Panc1 (cell line): ENCODE measurements at regions not wholly inside any gene's neighbourhood (a gene's known extent, or its start where the extent isn't known, plus 50 kb on each side); places are given as distances from the start of the nearest gene placed in this dataset.

Experiments used
- ATAC-seq: fragments of 200-7000 bp; cut with Tn5 transposase; 2 replicates; pipeline ENCODE4 v1.9.1; 2020; ENCODE audit warnings: mild to moderate bottlenecking, moderate library complexity
- BruUV-seq: library from RNA; stranded (reverse); fragments of 400-500 nt; replicated peaks from 2 replicates; lab custom pipeline; 2021; lab: Mats Ljungman, UMichigan
- CTCF ChIA-PET: fragments of 300-600 bp; sonication (Branson Sonifier 250); formaldehyde crosslinking; loops from one replicate; lab custom pipeline; 2022; ENCODE audit warnings: antibody characterized with exemption; lab: Charles Lee
- POLR2A ChIA-PET: fragments of 300-600 bp; sonication (Branson Sonifier 250); formaldehyde crosslinking; loops from one replicate; lab custom pipeline; 2022; ENCODE audit warnings: antibody characterized with exemption; lab: Charles Lee
- DNase-seq: peaks from one replicate; pipeline ENCODE4 v3.0.0-alpha.2; 2010; ENCODE audit warnings: low read depth, low spot score
- H3K27ac ChIP-seq: 2 replicates; pipeline ENCODE4 v1.5.1; 2011; ENCODE audit warnings: mild to moderate bottlenecking, low read length, inconsistent platforms
- H3K27me3 ChIP-seq: fragments of 200-500 bp; sonication (Bioruptor generic); 2 replicates; pipeline ENCODE4 v1.6.0; 2014; ENCODE audit warnings: low read length, inconsistent platforms; ENCODE audit not compliant: control insufficient read depth, insufficient read depth
- H3K36me3 ChIP-seq: fragments of 200-500 bp; sonication (Bioruptor generic); 2 replicates; pipeline ENCODE4 v1.5.1; 2014; ENCODE audit warnings: inconsistent platforms, mild to moderate bottlenecking, low read length, moderate library complexity; ENCODE audit not compliant: control insufficient read depth, insufficient read depth
- H3K4me1 ChIP-seq: 2 replicates; pipeline ENCODE4 v1.5.1; 2011; ENCODE audit warnings: inconsistent platforms, mild to moderate bottlenecking, low read length, moderate library complexity; ENCODE audit not compliant: control insufficient read depth, insufficient read depth
- H3K4me3 ChIP-seq, 2 experiments: 2 replicates each; pipeline ENCODE4 v1.5.1; 2011 to 2012; ENCODE audit warnings: low read depth in 2 of 2, low read length in 2 of 2, mild to moderate bottlenecking in 2 of 2, inconsistent platforms in 1 of 2, moderate library complexity in 1 of 2
- H3K9me3 ChIP-seq: fragments of 200-500 bp; sonication (Bioruptor generic); 2 replicates; pipeline ENCODE4 v1.5.1; 2014; ENCODE audit warnings: low read depth, mild to moderate bottlenecking, inconsistent platforms, low read length, moderate library complexity; ENCODE audit not compliant: control insufficient read depth, insufficient read depth
- POLR2AphosphoS5 ChIP-seq: IDR thresholded peaks from 2 replicates; pipeline ENCODE4 v1.6.1; 2012; ENCODE audit warnings: mild to moderate bottlenecking, low read depth, low read length, moderate library complexity
- REST ChIP-seq, 2 experiments: IDR thresholded peaks; 2 replicates each; pipeline ENCODE4 v1.6.1; 2011 to 2012; ENCODE audit warnings: low read depth in 2 of 2, control low read depth in 1 of 2, low read length in 1 of 2, mild to moderate bottlenecking in 1 of 2, moderate library complexity in 1 of 2; ENCODE audit not compliant: insufficient read depth in 1 of 2
- SIN3A ChIP-seq: IDR thresholded peaks from 2 replicates; pipeline ENCODE4 v1.6.1; 2012; ENCODE audit warnings: low read depth, mild to moderate bottlenecking, low read length, moderate library complexity, borderline replicate concordance; ENCODE audit not compliant: insufficient read depth
- TCF7L2 ChIP-seq: IDR thresholded peaks from 2 replicates; pipeline ENCODE4 v1.6.1; 2011; ENCODE audit warnings: mild to moderate bottlenecking, low read depth, low read length, inconsistent platforms
- in situ Hi-C: cut with HindIII; loops from 2 replicates; pipeline ENCODE4 v1.10.0; 2016; ENCODE audit warnings: low sequenced_read_pairs, low pct_unique_long_range_greater_than_20kb
- intact Hi-C: fragments of 100-400 bp; cut with micrococcal nuclease; formaldehyde crosslinking; loops from one replicate; pipeline ENCODE4 v1.10.0; 2022; ENCODE audit not compliant: unreplicated experiment
- TF ChIP-seq, protein P1 (sequence below): fragments of 450-650 bp; IDR thresholded peaks from 2 replicates; pipeline ENCODE4 v1.5.1; 2017; ENCODE audit warnings: mild to moderate bottlenecking

DNA sequence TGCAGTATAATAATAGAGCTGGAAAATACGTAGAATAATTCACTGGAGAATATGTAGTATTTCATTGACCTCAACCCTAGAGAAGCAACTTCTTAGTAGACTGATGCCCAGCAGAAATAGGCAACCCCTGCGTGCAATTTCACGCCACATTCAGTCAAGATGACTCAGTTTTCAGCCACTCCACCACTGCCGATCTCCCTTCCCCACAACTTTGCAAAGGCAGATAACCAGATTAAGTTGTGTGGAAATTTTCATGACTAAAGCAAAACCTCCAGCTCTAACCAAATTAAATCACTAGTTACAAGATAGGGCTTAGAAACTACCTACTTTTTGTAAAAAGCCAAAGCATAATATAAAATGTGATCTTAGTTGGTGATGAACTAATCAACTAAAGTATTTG, 63.3 kb upstream of the STK17B start:
- in situ Hi-C loops: no loop called here
- no peaks in the 10 kb centered on the region for H3K36me3 ChIP-seq
- no peaks in the 10 kb centered on the region for H3K4me1 ChIP-seq
- no peak overlapping the region for H3K4me3 ChIP-seq
- intact Hi-C loops: no loop called here
- ATAC-seq (no peak), DNase-seq (no peak)
- no peaks in the 10 kb centered on the region for H3K27me3 ChIP-seq
- BruUV-seq: no TSS peak
- TF ChIP-seq SIN3A: no peak
- TF ChIP-seq, protein P1, sequence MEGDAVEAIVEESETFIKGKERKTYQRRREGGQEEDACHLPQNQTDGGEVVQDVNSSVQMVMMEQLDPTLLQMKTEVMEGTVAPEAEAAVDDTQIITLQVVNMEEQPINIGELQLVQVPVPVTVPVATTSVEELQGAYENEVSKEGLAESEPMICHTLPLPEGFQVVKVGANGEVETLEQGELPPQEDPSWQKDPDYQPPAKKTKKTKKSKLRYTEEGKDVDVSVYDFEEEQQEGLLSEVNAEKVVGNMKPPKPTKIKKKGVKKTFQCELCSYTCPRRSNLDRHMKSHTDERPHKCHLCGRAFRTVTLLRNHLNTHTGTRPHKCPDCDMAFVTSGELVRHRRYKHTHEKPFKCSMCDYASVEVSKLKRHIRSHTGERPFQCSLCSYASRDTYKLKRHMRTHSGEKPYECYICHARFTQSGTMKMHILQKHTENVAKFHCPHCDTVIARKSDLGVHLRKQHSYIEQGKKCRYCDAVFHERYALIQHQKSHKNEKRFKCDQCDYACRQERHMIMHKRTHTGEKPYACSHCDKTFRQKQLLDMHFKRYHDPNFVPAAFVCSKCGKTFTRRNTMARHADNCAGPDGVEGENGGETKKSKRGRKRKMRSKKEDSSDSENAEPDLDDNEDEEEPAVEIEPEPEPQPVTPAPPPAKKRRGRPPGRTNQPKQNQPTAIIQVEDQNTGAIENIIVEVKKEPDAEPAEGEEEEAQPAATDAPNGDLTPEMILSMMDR: no peak
- TF ChIP-seq REST (IDR thresholded peaks at IDR 0.05; ENCODE audit: insufficient read depth in 1 of 2, low read depth in 2 of 2, low read length in 1 of 2): no peak
- no peak for TF ChIP-seq POLR2AphosphoS5
- no peak for TF ChIP-seq TCF7L2
- no peaks in the 10 kb centered on the region for H3K9me3 ChIP-seq
- no peak overlapping the region for H3K27ac ChIP-seq
- ChIA-PET CTCF (interaction anchor here (0.7 kb wide), 1 partner anchor 218 kb away, joined by 5 read pairs; no protein-coding TSS in a partner anchor), POLR2A (no interaction called here)

DNA sequence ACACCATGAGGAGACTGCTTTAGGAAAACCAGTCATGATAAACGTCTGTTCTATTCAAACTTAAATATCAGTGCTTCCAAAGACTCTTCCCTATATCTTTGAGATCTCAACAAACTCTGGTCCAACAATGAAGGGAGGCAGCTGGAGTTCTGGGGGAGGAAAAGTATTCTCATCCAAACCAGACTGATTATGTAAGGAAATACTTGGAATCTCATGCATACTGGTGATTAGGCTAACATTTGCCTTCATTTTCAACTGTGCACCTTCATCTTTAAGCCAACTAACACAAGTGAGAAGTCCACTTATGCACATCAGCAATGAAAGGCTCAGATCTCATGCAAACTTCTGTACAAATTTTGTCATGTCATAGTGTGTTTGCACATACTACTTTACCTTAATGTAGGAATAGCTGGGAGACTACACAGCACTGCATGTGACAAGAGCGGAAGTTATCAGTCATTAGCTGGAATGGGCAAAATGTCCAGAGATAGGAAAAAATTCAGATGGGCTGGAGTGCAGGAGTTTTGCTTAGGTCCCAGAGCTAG, 67.5 kb upstream of the STK17B start:
- Histone ChIP-seq H3K4me1 (no peaks in the 10 kb centered on the region), H3K27ac (no peak overlapping the region), H3K9me3 (no peaks in the 10 kb centered on the region), H3K4me3 (no peak overlapping the region), H3K27me3 (no peaks in the 10 kb centered on the region), H3K36me3 (no peaks in the 10 kb centered on the region)
- no TSS peak for BruUV-seq
- POLR2A ChIA-PET: no interaction called here
- ATAC-seq (no peak), DNase-seq (no peak)
- TF ChIP-seq SIN3A (no peak), TCF7L2 (no peak), POLR2AphosphoS5 (no peak), REST (IDR thresholded peaks at IDR 0.05; ENCODE audit: insufficient read depth in 1 of 2, low read depth in 2 of 2, low read length in 1 of 2) (no peak)
- TF ChIP-seq, protein P1: no peak
- CTCF ChIA-PET: no interaction called here
- in situ Hi-C loops: no loop called here
- intact Hi-C loops: no loop called here
